IMR-90 (cell line): ENCODE measurements at regions not wholly inside any gene's neighbourhood (a gene's known extent, or its start where the extent isn't known, plus 50 kb on each side); places are given as distances from the start of the nearest gene placed in this dataset.

Experiments used
- ATAC-seq: fragments of 200-7000 bp; cut with Tn5 transposase; 2 replicates; pipeline ENCODE4 v1.9.1; 2020; ENCODE audit warnings: low read depth, mild to moderate bottlenecking, moderate library complexity
- BruUV-seq: library from RNA; stranded (reverse); fragments of 400-500 nt; replicated peaks from 2 replicates; lab custom pipeline; 2021; lab: Mats Ljungman, UMichigan
- CTCF ChIA-PET: fragments of 300-600 bp; formaldehyde crosslinking; extraction: SDS; loops from one replicate; lab custom pipeline; 2021; ENCODE audit warnings: antibody characterized with exemption; lab: Yijun Ruan, JAX
- POLR2A ChIA-PET: fragments of 300-600 bp; sonication (Branson Sonifier 250); formaldehyde crosslinking; loops from one replicate; lab custom pipeline; 2022; ENCODE audit warnings: antibody characterized with exemption; ENCODE audit not compliant: unreplicated experiment; lab: Charles Lee
- DNase-seq: peaks from one replicate; pipeline ENCODE4 v3.0.0; 2013
- H2AFZ ChIP-seq: replicated peaks from 2 replicates; pipeline ENCODE3; 2013; ENCODE audit warnings: low read length, mild to moderate bottlenecking; ENCODE audit not compliant: poor library complexity
- H2AK5ac ChIP-seq: 2 replicates; pipeline ENCODE4 v1.6.1; 2013; ENCODE audit warnings: low read depth, low read length, inconsistent platforms
- H2AK9ac ChIP-seq: replicated peaks from 2 replicates; pipeline ENCODE3; 2013; ENCODE audit warnings: mild to moderate bottlenecking, low read depth, low read length, moderate library complexity; ENCODE audit not compliant: poor library complexity
- H2BK120ac ChIP-seq: 2 replicates; pipeline ENCODE4 v1.6.1; 2013; ENCODE audit warnings: low read depth, low read length, inconsistent platforms
- H2BK15ac ChIP-seq: 3 replicates; pipeline ENCODE4 v1.6.1; 2013; ENCODE audit warnings: low read depth, low read length, inconsistent platforms
- H2BK20ac ChIP-seq: 2 replicates; pipeline ENCODE4 v1.6.1; 2013; ENCODE audit warnings: low read depth, mild to moderate bottlenecking, inconsistent platforms, low read length, moderate library complexity
- H2BK5ac ChIP-seq: 2 replicates; pipeline ENCODE4 v1.6.1; 2013; ENCODE audit warnings: mild to moderate bottlenecking, low read depth, low read length, inconsistent platforms; ENCODE audit not compliant: poor library complexity, severe bottlenecking
- H3K14ac ChIP-seq: replicated peaks from 2 replicates; pipeline ENCODE4 v1.6.1; 2013; ENCODE audit warnings: low read depth, low read length, inconsistent platforms
- H3K18ac ChIP-seq: 2 replicates; pipeline ENCODE4 v1.6.1; 2013; ENCODE audit warnings: low read depth, low read length, control low read depth
- H3K23ac ChIP-seq: 2 replicates; pipeline ENCODE4 v1.6.1; 2013; ENCODE audit warnings: low read depth, low read length, inconsistent platforms
- H3K27ac ChIP-seq: 2 replicates; pipeline ENCODE4 v1.5.1; 2013; ENCODE audit warnings: mild to moderate bottlenecking, control low read depth, low read length; ENCODE audit not compliant: insufficient read depth
- H3K27me3 ChIP-seq: 2 replicates; pipeline ENCODE4 v1.6.1; 2013; ENCODE audit warnings: low read length; ENCODE audit not compliant: control insufficient read depth, insufficient read depth
- H3K36me3 ChIP-seq: 2 replicates; pipeline ENCODE4 v1.6.1; 2013; ENCODE audit warnings: low read length, mixed read lengths; ENCODE audit not compliant: control insufficient read depth, insufficient read depth
- H3K4ac ChIP-seq: 2 replicates; pipeline ENCODE4 v1.6.1; 2013; ENCODE audit warnings: low read depth, low read length, inconsistent platforms
- H3K4me1 ChIP-seq: 2 replicates; pipeline ENCODE4 v1.6.1; 2013; ENCODE audit warnings: low read length, mixed read lengths; ENCODE audit not compliant: control insufficient read depth, insufficient read depth
- H3K4me2 ChIP-seq: 2 replicates; pipeline ENCODE4 v1.6.1; 2013; ENCODE audit warnings: low read depth, mild to moderate bottlenecking, control low read depth, low read length, moderate library complexity
- H3K4me3 ChIP-seq: 2 replicates; pipeline ENCODE4 v1.5.1; 2013; ENCODE audit warnings: low read depth, mild to moderate bottlenecking, control low read depth, low read length, moderate library complexity; ENCODE audit not compliant: insufficient read depth
- H3K56ac ChIP-seq: 2 replicates; pipeline ENCODE4 v1.6.1; 2013; ENCODE audit warnings: low read length, inconsistent platforms; ENCODE audit not compliant: insufficient read depth; ENCODE audit errors: extremely low read depth
- H3K79me1 ChIP-seq, 2 experiments: 2 replicates each; pipeline ENCODE4 v1.6.1; 2013; ENCODE audit warnings: low read length in 2 of 2, inconsistent platforms in 1 of 2, low read depth in 1 of 2
- H3K9ac ChIP-seq: 2 replicates; pipeline ENCODE4 v1.6.1; 2013; ENCODE audit warnings: low read depth, low read length, control low read depth
- H3K9me1 ChIP-seq: 2 replicates; pipeline ENCODE4 v1.6.1; 2013; ENCODE audit warnings: low read length, inconsistent platforms; ENCODE audit not compliant: insufficient read depth
- H3K9me3 ChIP-seq: 2 replicates; pipeline ENCODE4 v1.6.1; 2013; ENCODE audit warnings: low read length; ENCODE audit not compliant: control insufficient read depth, insufficient read depth
- H4K20me1 ChIP-seq: 2 replicates; pipeline ENCODE4 v1.6.1; 2013; ENCODE audit warnings: low read length, inconsistent platforms; ENCODE audit not compliant: insufficient read depth
- H4K5ac ChIP-seq: 2 replicates; pipeline ENCODE4 v1.6.1; 2013; ENCODE audit warnings: mild to moderate bottlenecking, low read depth, low read length, control low read depth
- H4K8ac ChIP-seq, 2 experiments: 2 replicates each; pipeline ENCODE4 v1.6.1; 2013; ENCODE audit warnings: low read depth in 2 of 2, low read length in 2 of 2, control low read depth in 1 of 2, inconsistent platforms in 1 of 2
- H4K91ac ChIP-seq: 2 replicates; pipeline ENCODE4 v1.6.1; 2013; ENCODE audit warnings: low read depth, low read length, inconsistent platforms; ENCODE audit not compliant: insufficient read depth
- MAZ ChIP-seq: IDR thresholded peaks from 2 replicates; pipeline ENCODE4 v1.6.1; 2012; ENCODE audit warnings: low read depth, mild to moderate bottlenecking, low read length, improper control_type of control experiment, moderate library complexity, borderline replicate concordance
- RAD21 ChIP-seq: IDR thresholded peaks from 2 replicates; pipeline ENCODE4 v1.6.1; 2012; ENCODE audit warnings: low read length, improper control_type of control experiment
- WGBS, 2 experiments: methylation state at CpG; one replicate each; pipeline versions ENCODE4 v1.1.5 to v1.1.7; 2013; ENCODE audit warnings: missing lambda C conversion rate in 2 of 2; ENCODE audit not compliant: insufficient read length in 1 of 2; ENCODE audit errors: extremely low coverage in 2 of 2; 5-methylcytosine and 5-hydroxymethylcytosine counted together
- dilution Hi-C: fragments of 300-500 bp; cut with HindIII; formaldehyde crosslinking; loops from one replicate; pipeline ENCODE4 v1.14.3; 2018; ENCODE audit warnings: low sequenced_read_pairs; ENCODE audit not compliant: unreplicated experiment
- in situ Hi-C: fragments of 300-500 bp; cut with MboI; formaldehyde crosslinking; loops from 3 replicates; pipeline ENCODE4 v1.14.3; 2019; ENCODE audit warnings: low sequenced_read_pairs, inconsistent platforms, mixed read lengths
- intact Hi-C: fragments of 100-400 bp; cut with micrococcal nuclease; formaldehyde crosslinking; loops from 2 replicates; pipeline ENCODE4 v1.10.0; 2022

GRCh38 chr2:120576509-120577474 lies 158.9 kb upstream of the GLI2 start:
- H3K4me2 ChIP-seq: peak overlapping the region; percentile 14
- H3K4me3 ChIP-seq: 0 out of 2 replicates have a peak overlapping the region, but pooled peaks have one; percentile 9
- H3K4ac ChIP-seq: no peak overlapping the region
- no peaks in the 10 kb centered on the region for H3K36me3 ChIP-seq
- no peak overlapping the region for H3K27ac ChIP-seq
- no peak overlapping the region for H3K18ac ChIP-seq
- H3K56ac ChIP-seq: no peak overlapping the region
- H3K9ac ChIP-seq: 0 out of 2 replicates have a peak overlapping the region, but pooled peaks have one; percentile 9
- ChIA-PET CTCF (no interaction called here), POLR2A (no interaction called here)
- H3K9me3 ChIP-seq: no peaks in the 10 kb centered on the region
- H3K4me1 ChIP-seq: no peaks in the 10 kb centered on the region
- H4K91ac ChIP-seq: no peak overlapping the region
- dilution Hi-C loops: no loop called here
- H3K23ac ChIP-seq: no peak overlapping the region
- WGBS, 2 experiments: 9% methylated on average over 31 of the region's 51 CpGs; no CpG with 5 or more reads in 1 of the 2 experiments
- peaks cover 68% of the 10 kb centered on the region for H3K27me3 ChIP-seq
- in situ Hi-C loops: no loop called here
- BruUV-seq: no TSS peak
- ATAC-seq (peak; percentile 59), DNase-seq (peak; percentile 16)
- no peak overlapping the region for H2BK120ac ChIP-seq
- no peak overlapping the region for H2BK20ac ChIP-seq
- no peak overlapping the region for H2AK9ac ChIP-seq
- H4K5ac ChIP-seq: no peak overlapping the region
- H2BK15ac ChIP-seq: no peak overlapping the region
- H3K79me1 ChIP-seq: no peaks in the 10 kb centered on the region
- H2AK5ac ChIP-seq: no peak overlapping the region
- H2BK5ac ChIP-seq: no peak overlapping the region
- H4K20me1 ChIP-seq: no peaks in the 10 kb centered on the region
- H3K9me1 ChIP-seq: 0 out of 2 replicates have a peak, but pooled peaks cover 6% of the 10 kb centered on the region
- intact Hi-C loops: no loop called here
- H3K14ac ChIP-seq: no peak overlapping the region
- peak overlapping the region; percentile 82 for H2AFZ ChIP-seq
- peak overlapping the region in 1 of 2 experiments; percentile 13; a peak in 1 of 4 replicates for H4K8ac ChIP-seq
- TF ChIP-seq RAD21 (0 out of 2 replicates have a peak, but pooled peaks have one; percentile 4), MAZ (no peak)
